HG03575 (cell line): ENCODE measurements at regions not wholly inside any gene's neighbourhood (a gene's known extent, or its start where the extent isn't known, plus 50 kb on each side); places are given as distances from the start of the nearest gene placed in this dataset.

Source experiments
- ATAC-seq: cut with Tn5 transposase; IDR thresholded peaks from one replicate; pipeline ENCODE4 v1.9.1; 2021; ENCODE audit not compliant: unreplicated experiment, insufficient number of reproducible peaks, low FRiP score; ENCODE audit errors: extremely low read depth

- ATAC-seq: no peak
Measured at GRCh38 chr13:104008075-104008474, 941.9 kb upstream of the SLC10A2 start.

DNA sequence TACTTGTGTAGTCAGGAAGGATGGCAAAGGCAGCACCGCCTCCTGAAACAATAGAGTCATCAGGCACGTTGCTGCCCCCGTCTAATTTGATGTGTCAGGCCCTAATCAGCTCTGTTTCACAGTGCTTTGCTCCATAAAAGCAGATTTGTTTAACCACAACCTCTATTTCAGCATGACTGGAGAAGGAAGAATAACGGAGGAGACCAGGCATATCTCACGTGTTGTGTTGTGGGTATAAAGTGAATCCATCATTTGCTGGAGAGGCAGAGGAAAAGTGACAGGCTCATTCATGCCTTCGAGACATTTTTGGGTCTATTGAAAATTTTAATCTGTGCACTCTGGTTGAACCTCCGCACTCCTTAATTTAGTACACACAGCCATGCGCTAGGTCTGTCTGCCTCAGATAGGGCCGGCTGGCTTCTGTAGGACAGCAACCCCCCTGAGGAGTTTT lies 940.4 kb upstream of the SLC10A2 start:
- no peak for ATAC-seq

- no peak for ATAC-seq
Measured at GRCh38 chr13:104004572-104004971, 938.4 kb upstream of the SLC10A2 start.

DNA sequence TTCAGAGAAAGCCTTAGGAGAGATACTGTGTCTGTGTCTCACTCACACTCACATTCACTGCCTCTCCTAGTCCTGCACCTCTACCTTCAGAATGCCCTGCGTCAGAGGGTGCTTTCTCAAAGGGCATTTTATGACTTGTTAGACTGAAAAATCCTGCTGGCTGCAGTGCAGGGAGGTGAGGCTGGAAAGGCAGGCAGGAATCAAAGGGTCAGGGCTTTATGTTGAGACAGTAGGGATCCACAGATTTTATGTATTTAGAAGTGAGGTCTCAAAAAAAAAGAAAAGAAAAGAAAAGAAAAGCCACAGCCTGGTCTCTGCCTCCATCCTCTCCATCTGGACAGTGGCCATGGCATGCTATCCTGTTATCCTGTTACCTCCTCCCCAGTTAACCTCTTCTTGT lies 936.0 kb upstream of the SLC10A2 start:
- ATAC-seq: no peak

GRCh38 chr13:104001766-104002165 lies 935.5 kb upstream of the SLC10A2 start:
- ATAC-seq: no peak

DNA sequence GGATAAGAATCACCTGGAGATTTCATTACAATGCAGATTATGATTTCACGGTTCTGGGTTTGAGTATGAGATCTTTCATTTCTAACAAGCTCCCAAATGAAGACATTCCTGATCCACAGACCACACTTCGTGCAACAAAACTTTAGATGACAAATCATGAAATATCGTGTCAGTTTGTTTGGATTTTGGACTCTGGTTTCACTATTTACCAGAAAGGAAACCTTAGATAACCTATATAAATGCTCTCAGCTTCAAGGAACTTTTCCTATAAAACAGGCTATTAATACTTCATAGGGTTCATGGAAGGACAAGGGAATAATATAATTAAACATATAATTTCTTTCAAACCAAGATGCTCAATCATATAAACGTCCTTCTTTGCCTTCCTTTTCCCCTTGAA lies 930.5 kb upstream of the SLC10A2 start:
- no peak for ATAC-seq

GRCh38 chr13:103983948-103984347 lies 917.7 kb upstream of the SLC10A2 start:
- ATAC-seq: no peak

- no peak for ATAC-seq
Measured at GRCh38 chr13:103976371-103976770, 910.2 kb upstream of the SLC10A2 start.

GRCh38 chr13:103973740-103974139 lies 907.5 kb upstream of the SLC10A2 start:
- no peak for ATAC-seq

GRCh38 chr13:103969520-103970050 lies 903.4 kb upstream of the SLC10A2 start:
- no peak for ATAC-seq

- ATAC-seq: no peak
Measured at GRCh38 chr13:103965506-103966243, 899.5 kb upstream of the SLC10A2 start.

DNA sequence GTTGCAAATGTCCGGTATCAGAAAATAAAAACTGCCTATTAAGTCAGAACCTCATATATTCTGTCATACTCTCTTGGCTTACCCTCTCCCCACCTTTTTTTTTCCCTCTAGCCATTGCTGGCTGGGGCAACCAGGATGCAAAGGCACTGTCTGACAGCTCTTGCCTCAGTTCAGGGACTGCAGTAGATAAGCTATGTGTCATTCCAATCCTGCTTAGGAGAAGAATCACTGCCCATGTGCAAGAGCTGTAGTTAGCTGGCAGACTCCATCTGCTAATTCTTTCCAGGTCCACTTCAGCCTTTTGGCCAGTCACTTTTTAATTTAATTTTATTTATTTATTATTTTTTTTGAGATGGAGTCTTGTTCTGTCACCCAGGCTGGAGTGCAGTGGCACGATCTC lies 895.6 kb upstream of the SLC10A2 start:
- no peak for ATAC-seq

- ATAC-seq: no peak
Measured at GRCh38 chr13:103961129-103961528, 894.9 kb upstream of the SLC10A2 start.

DNA sequence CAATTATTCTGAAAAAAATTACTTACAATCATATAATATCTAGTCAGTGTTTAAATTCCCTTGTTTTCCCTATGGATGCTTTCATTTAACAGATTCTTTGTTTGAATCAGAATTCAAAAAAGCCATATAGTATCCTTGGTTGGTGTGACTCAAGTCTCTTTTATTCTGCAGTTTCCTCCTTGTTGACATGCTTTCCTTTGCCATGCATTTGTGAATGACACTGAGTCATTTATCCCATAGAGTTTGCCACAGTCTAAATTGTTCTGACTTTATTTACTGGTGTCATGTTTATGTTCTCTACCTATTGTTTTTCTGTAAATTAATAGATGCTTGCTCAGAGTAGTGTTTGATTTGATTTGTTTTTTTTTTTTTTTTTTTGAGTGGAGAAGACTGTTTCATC lies 893.8 kb upstream of the SLC10A2 start:
- no peak for ATAC-seq

- ATAC-seq: no peak
Measured at GRCh38 chr13:103958691-103959090, 892.5 kb upstream of the SLC10A2 start.

- no peak for ATAC-seq
Measured at GRCh38 chr13:103957939-103958338, 891.7 kb upstream of the SLC10A2 start.

GRCh38 chr13:103953859-103954258 lies 887.6 kb upstream of the SLC10A2 start:
- no peak for ATAC-seq

DNA sequence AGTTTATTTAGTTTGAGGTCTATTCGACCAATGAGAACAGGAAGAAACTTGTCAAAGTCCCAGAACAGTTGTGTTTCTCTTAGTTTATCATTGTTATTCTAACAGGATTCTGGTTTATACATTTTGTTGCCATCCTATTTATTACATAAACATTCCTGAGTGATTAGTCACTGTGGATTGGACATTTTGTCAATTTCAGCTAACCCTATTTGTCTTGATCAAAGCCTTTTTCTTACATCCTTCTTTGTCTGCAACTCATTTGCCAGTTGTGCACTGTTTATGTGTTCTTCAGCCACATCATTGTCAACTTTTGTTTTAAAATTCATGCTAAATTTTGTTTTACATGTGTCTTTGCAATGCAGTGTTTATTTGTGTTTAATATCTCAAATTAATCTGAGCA lies 886.0 kb upstream of the SLC10A2 start:
- no peak for ATAC-seq

- no peak for ATAC-seq
Measured at GRCh38 chr13:103948426-103948825, 882.2 kb upstream of the SLC10A2 start.

DNA sequence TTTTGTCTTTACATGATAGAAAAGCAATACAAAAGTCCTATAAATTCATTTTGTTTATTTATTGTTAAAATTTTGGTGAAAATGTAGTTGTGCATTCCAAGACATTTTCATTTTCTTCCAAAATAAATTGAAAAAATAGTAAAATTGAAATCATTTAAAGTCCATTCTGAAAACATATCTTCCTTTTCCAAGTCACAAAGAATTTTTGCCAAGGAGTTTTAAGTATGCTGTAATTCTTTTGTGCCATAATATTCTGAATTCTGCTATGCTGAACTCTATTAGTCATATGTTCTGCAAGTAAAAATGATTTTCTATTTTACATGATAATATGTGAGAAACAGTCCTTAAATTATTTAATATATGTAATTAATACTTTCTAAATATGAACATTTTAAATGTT lies 879.6 kb upstream of the SLC10A2 start:
- no peak for ATAC-seq
